IMR-90 (cell line): ENCODE measurements at regions not wholly inside any gene's neighbourhood (a gene's known extent, or its start where the extent isn't known, plus 50 kb on each side); places are given as distances from the start of the nearest gene placed in this dataset.

Experiments used
- ATAC-seq: fragments of 200-7000 bp; cut with Tn5 transposase; 2 replicates; pipeline ENCODE4 v1.9.1; 2020; ENCODE audit warnings: low read depth, mild to moderate bottlenecking, moderate library complexity
- BruUV-seq: library from RNA; stranded (reverse); fragments of 400-500 nt; replicated peaks from 2 replicates; lab custom pipeline; 2021; lab: Mats Ljungman, UMichigan
- CTCF ChIA-PET: fragments of 300-600 bp; formaldehyde crosslinking; extraction: SDS; loops from one replicate; lab custom pipeline; 2021; ENCODE audit warnings: antibody characterized with exemption; lab: Yijun Ruan, JAX
- POLR2A ChIA-PET: fragments of 300-600 bp; sonication (Branson Sonifier 250); formaldehyde crosslinking; loops from one replicate; lab custom pipeline; 2022; ENCODE audit warnings: antibody characterized with exemption; ENCODE audit not compliant: unreplicated experiment; lab: Charles Lee
- DNase-seq: peaks from one replicate; pipeline ENCODE4 v3.0.0; 2013
- H2AFZ ChIP-seq: replicated peaks from 2 replicates; pipeline ENCODE3; 2013; ENCODE audit warnings: low read length, mild to moderate bottlenecking; ENCODE audit not compliant: poor library complexity
- H2AK5ac ChIP-seq: 2 replicates; pipeline ENCODE4 v1.6.1; 2013; ENCODE audit warnings: low read depth, low read length, inconsistent platforms
- H2AK9ac ChIP-seq: replicated peaks from 2 replicates; pipeline ENCODE3; 2013; ENCODE audit warnings: mild to moderate bottlenecking, low read depth, low read length, moderate library complexity; ENCODE audit not compliant: poor library complexity
- H2BK120ac ChIP-seq: 2 replicates; pipeline ENCODE4 v1.6.1; 2013; ENCODE audit warnings: low read depth, low read length, inconsistent platforms
- H2BK15ac ChIP-seq: 3 replicates; pipeline ENCODE4 v1.6.1; 2013; ENCODE audit warnings: low read depth, low read length, inconsistent platforms
- H2BK20ac ChIP-seq: 2 replicates; pipeline ENCODE4 v1.6.1; 2013; ENCODE audit warnings: low read depth, mild to moderate bottlenecking, inconsistent platforms, low read length, moderate library complexity
- H2BK5ac ChIP-seq: 2 replicates; pipeline ENCODE4 v1.6.1; 2013; ENCODE audit warnings: mild to moderate bottlenecking, low read depth, low read length, inconsistent platforms; ENCODE audit not compliant: poor library complexity, severe bottlenecking
- H3K14ac ChIP-seq: replicated peaks from 2 replicates; pipeline ENCODE4 v1.6.1; 2013; ENCODE audit warnings: low read depth, low read length, inconsistent platforms
- H3K18ac ChIP-seq: 2 replicates; pipeline ENCODE4 v1.6.1; 2013; ENCODE audit warnings: low read depth, low read length, control low read depth
- H3K23ac ChIP-seq: 2 replicates; pipeline ENCODE4 v1.6.1; 2013; ENCODE audit warnings: low read depth, low read length, inconsistent platforms
- H3K27ac ChIP-seq: 2 replicates; pipeline ENCODE4 v1.5.1; 2013; ENCODE audit warnings: mild to moderate bottlenecking, control low read depth, low read length; ENCODE audit not compliant: insufficient read depth
- H3K27me3 ChIP-seq: 2 replicates; pipeline ENCODE4 v1.6.1; 2013; ENCODE audit warnings: low read length; ENCODE audit not compliant: control insufficient read depth, insufficient read depth
- H3K36me3 ChIP-seq: 2 replicates; pipeline ENCODE4 v1.6.1; 2013; ENCODE audit warnings: low read length, mixed read lengths; ENCODE audit not compliant: control insufficient read depth, insufficient read depth
- H3K4ac ChIP-seq: 2 replicates; pipeline ENCODE4 v1.6.1; 2013; ENCODE audit warnings: low read depth, low read length, inconsistent platforms
- H3K4me1 ChIP-seq: 2 replicates; pipeline ENCODE4 v1.6.1; 2013; ENCODE audit warnings: low read length, mixed read lengths; ENCODE audit not compliant: control insufficient read depth, insufficient read depth
- H3K4me2 ChIP-seq: 2 replicates; pipeline ENCODE4 v1.6.1; 2013; ENCODE audit warnings: low read depth, mild to moderate bottlenecking, control low read depth, low read length, moderate library complexity
- H3K4me3 ChIP-seq: 2 replicates; pipeline ENCODE4 v1.5.1; 2013; ENCODE audit warnings: low read depth, mild to moderate bottlenecking, control low read depth, low read length, moderate library complexity; ENCODE audit not compliant: insufficient read depth
- H3K56ac ChIP-seq: 2 replicates; pipeline ENCODE4 v1.6.1; 2013; ENCODE audit warnings: low read length, inconsistent platforms; ENCODE audit not compliant: insufficient read depth; ENCODE audit errors: extremely low read depth
- H3K79me1 ChIP-seq, 2 experiments: 2 replicates each; pipeline ENCODE4 v1.6.1; 2013; ENCODE audit warnings: low read length in 2 of 2, inconsistent platforms in 1 of 2, low read depth in 1 of 2
- H3K9ac ChIP-seq: 2 replicates; pipeline ENCODE4 v1.6.1; 2013; ENCODE audit warnings: low read depth, low read length, control low read depth
- H3K9me1 ChIP-seq: 2 replicates; pipeline ENCODE4 v1.6.1; 2013; ENCODE audit warnings: low read length, inconsistent platforms; ENCODE audit not compliant: insufficient read depth
- H3K9me3 ChIP-seq: 2 replicates; pipeline ENCODE4 v1.6.1; 2013; ENCODE audit warnings: low read length; ENCODE audit not compliant: control insufficient read depth, insufficient read depth
- H4K20me1 ChIP-seq: 2 replicates; pipeline ENCODE4 v1.6.1; 2013; ENCODE audit warnings: low read length, inconsistent platforms; ENCODE audit not compliant: insufficient read depth
- H4K5ac ChIP-seq: 2 replicates; pipeline ENCODE4 v1.6.1; 2013; ENCODE audit warnings: mild to moderate bottlenecking, low read depth, low read length, control low read depth
- H4K8ac ChIP-seq, 2 experiments: 2 replicates each; pipeline ENCODE4 v1.6.1; 2013; ENCODE audit warnings: low read depth in 2 of 2, low read length in 2 of 2, control low read depth in 1 of 2, inconsistent platforms in 1 of 2
- H4K91ac ChIP-seq: 2 replicates; pipeline ENCODE4 v1.6.1; 2013; ENCODE audit warnings: low read depth, low read length, inconsistent platforms; ENCODE audit not compliant: insufficient read depth
- BHLHE40 ChIP-seq: fragments of 150-350 bp; IDR thresholded peaks from 2 replicates; pipeline ENCODE4 v1.6.1; 2016; ENCODE audit warnings: mild to moderate bottlenecking, low read depth, low read length
- CHD1 ChIP-seq: IDR thresholded peaks from 2 replicates; pipeline ENCODE4 v1.6.1; 2012; ENCODE audit warnings: low read depth, low read length, improper control_type of control experiment
- MAFK ChIP-seq: IDR thresholded peaks from 2 replicates; pipeline ENCODE4 v1.6.1; 2012; ENCODE audit warnings: low read depth, low read length, improper control_type of control experiment
- NFE2L2 ChIP-seq: fragments of 150-350 bp; IDR thresholded peaks from 2 replicates; pipeline ENCODE4 v1.6.1; 2016; ENCODE audit warnings: low read depth, mild to moderate bottlenecking, low read length
- POLR2A ChIP-seq: IDR thresholded peaks from 2 replicates; pipeline ENCODE4 v1.6.1; 2012; ENCODE audit warnings: mild to moderate bottlenecking, low read depth, low read length
- RAD21 ChIP-seq: IDR thresholded peaks from 2 replicates; pipeline ENCODE4 v1.6.1; 2012; ENCODE audit warnings: low read length, improper control_type of control experiment
- RCOR1 ChIP-seq: IDR thresholded peaks from 2 replicates; pipeline ENCODE4 v1.6.1; 2012; ENCODE audit warnings: mild to moderate bottlenecking, low read length, improper control_type of control experiment; ENCODE audit not compliant: insufficient replicate concordance
- RFX5 ChIP-seq: IDR thresholded peaks from 2 replicates; pipeline ENCODE4 v1.8.0; 2012; ENCODE audit warnings: low read depth, mild to moderate bottlenecking, low read length, moderate library complexity
- SMC3 ChIP-seq: fragments of 150-350 bp; IDR thresholded peaks from 2 replicates; pipeline ENCODE4 v1.6.1; 2016; ENCODE audit warnings: low read depth, mild to moderate bottlenecking, antibody characterized with exemption, low read length, moderate library complexity
- WGBS, 2 experiments: methylation state at CpG; one replicate each; pipeline versions ENCODE4 v1.1.5 to v1.1.7; 2013; ENCODE audit warnings: missing lambda C conversion rate in 2 of 2; ENCODE audit not compliant: insufficient read length in 1 of 2; ENCODE audit errors: extremely low coverage in 2 of 2; 5-methylcytosine and 5-hydroxymethylcytosine counted together
- dilution Hi-C: fragments of 300-500 bp; cut with HindIII; formaldehyde crosslinking; loops from one replicate; pipeline ENCODE4 v1.14.3; 2018; ENCODE audit warnings: low sequenced_read_pairs; ENCODE audit not compliant: unreplicated experiment
- in situ Hi-C: fragments of 300-500 bp; cut with MboI; formaldehyde crosslinking; loops from 3 replicates; pipeline ENCODE4 v1.14.3; 2019; ENCODE audit warnings: low sequenced_read_pairs, inconsistent platforms, mixed read lengths
- intact Hi-C: fragments of 100-400 bp; cut with micrococcal nuclease; formaldehyde crosslinking; loops from 2 replicates; pipeline ENCODE4 v1.10.0; 2022
- TF ChIP-seq, protein P1 (sequence below): conservative IDR thresholded peaks from 2 replicates; pipeline ENCODE4 v1.5.1; 2012; ENCODE audit warnings: mild to moderate bottlenecking, low read depth, low read length, improper control_type of control experiment

DNA sequence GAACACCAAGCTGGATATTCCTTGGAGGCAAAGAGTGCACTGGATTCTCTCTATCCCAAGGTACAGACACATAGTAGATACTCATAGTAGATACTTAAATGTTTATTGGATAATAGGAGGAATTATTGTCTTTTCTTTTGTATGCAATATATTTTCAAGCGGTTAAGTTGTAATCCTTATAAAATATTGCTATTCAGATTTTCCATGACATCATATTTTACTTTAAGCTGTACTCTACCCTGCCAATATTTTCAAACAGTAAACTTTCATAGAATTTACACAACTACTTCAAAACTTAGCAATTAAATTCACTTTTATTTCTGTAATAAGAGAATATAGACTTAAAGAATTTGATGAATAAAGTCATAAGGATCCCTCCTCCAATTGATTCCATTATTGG, 546.5 kb upstream of the CAMK1G start:
- TF ChIP-seq, protein P1, sequence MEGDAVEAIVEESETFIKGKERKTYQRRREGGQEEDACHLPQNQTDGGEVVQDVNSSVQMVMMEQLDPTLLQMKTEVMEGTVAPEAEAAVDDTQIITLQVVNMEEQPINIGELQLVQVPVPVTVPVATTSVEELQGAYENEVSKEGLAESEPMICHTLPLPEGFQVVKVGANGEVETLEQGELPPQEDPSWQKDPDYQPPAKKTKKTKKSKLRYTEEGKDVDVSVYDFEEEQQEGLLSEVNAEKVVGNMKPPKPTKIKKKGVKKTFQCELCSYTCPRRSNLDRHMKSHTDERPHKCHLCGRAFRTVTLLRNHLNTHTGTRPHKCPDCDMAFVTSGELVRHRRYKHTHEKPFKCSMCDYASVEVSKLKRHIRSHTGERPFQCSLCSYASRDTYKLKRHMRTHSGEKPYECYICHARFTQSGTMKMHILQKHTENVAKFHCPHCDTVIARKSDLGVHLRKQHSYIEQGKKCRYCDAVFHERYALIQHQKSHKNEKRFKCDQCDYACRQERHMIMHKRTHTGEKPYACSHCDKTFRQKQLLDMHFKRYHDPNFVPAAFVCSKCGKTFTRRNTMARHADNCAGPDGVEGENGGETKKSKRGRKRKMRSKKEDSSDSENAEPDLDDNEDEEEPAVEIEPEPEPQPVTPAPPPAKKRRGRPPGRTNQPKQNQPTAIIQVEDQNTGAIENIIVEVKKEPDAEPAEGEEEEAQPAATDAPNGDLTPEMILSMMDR: no peak
- TF ChIP-seq MAFK (no peak), RAD21 (no peak), NFE2L2 (no peak), POLR2A (no peak), RFX5 (no peak), BHLHE40 (no peak), CHD1 (no peak), RCOR1 (no peak), SMC3 (no peak)
- Histone ChIP-seq H2AFZ (no peak overlapping the region), H2BK120ac (no peak overlapping the region), H3K9ac (no peak overlapping the region), H3K27me3 (no peaks in the 10 kb centered on the region), H4K20me1 (no peaks in the 10 kb centered on the region), H3K18ac (no peak overlapping the region), H3K9me3 (peaks cover 10% of the 10 kb centered on the region), H3K9me1 (no peaks in the 10 kb centered on the region), H3K36me3 (no peaks in the 10 kb centered on the region), H3K14ac (no peak overlapping the region), H3K4me3 (no peak overlapping the region), H3K4me1 (no peaks in the 10 kb centered on the region), H3K4ac (no peak overlapping the region), H2BK20ac (no peak overlapping the region), H3K79me1 (no peaks in the 10 kb centered on the region), H2BK5ac (no peak overlapping the region), H4K91ac (no peak overlapping the region), H3K56ac (no peak overlapping the region), H2AK5ac (no peak overlapping the region), H2AK9ac (no peak overlapping the region), H3K4me2 (no peak overlapping the region), H2BK15ac (no peak overlapping the region), H3K27ac (no peak overlapping the region), H4K8ac (no peak overlapping the region), H3K23ac (no peak overlapping the region), H4K5ac (no peak overlapping the region)
- ChIA-PET CTCF (no interaction called here), POLR2A (no interaction called here)
- dilution Hi-C loops (no loop called here), in situ Hi-C loops (no loop called here), intact Hi-C loops (no loop called here)
- no TSS peak for BruUV-seq
- no peak for ATAC-seq
- WGBS, 2 experiments: no CpG with 5 or more reads among the region's 1 CpG
- DNase-seq: no peak
